ENCODE measurements at regions not wholly inside any gene's neighbourhood (a gene's known extent, or its start where the extent isn't known, plus 50 kb on each side); places are given as distances from the start of the nearest gene placed in this dataset.

DNA sequence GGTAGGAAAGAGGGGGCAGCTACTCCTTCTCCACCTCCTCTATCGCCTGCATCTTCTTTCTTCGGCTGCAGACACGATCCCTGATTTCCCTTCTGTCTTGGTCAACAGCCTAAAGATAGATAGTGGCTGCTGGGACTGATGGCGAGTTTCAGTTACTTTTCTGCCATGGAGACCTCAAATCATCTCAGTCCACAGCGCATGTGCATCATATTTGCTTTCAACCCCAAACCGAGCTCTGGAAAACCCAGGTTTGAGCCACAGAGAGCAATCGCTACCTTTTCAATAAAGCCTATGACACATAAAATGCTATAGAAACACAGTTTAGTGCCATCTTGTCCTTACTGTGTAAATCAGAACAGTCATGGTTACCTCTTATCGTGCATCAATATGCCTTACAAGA, 142.9 kb upstream of the IRF2BP2 start:
- DNase-seq, result no peak

DNA sequence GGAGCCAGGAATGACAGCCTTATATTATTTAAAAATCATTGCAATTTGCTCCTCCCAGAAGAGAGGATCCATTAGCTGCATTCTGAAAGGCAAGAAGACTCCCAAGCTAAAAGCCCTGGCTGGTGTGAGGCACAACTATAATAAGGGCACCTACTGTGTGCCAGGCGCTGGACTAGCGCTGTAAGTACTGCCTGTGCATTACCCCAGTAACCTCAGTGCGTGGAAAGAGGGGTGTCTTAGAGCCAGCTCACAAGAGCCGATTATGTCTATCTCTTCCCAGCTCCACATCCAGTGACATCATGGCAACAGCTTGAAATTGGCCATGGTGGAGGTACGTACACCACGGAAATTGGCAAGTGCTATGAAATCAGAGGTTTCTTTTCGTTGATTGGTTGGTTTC, 141.7 kb upstream of the IRF2BP2 start:
- DNase-seq, result no peak

DNA sequence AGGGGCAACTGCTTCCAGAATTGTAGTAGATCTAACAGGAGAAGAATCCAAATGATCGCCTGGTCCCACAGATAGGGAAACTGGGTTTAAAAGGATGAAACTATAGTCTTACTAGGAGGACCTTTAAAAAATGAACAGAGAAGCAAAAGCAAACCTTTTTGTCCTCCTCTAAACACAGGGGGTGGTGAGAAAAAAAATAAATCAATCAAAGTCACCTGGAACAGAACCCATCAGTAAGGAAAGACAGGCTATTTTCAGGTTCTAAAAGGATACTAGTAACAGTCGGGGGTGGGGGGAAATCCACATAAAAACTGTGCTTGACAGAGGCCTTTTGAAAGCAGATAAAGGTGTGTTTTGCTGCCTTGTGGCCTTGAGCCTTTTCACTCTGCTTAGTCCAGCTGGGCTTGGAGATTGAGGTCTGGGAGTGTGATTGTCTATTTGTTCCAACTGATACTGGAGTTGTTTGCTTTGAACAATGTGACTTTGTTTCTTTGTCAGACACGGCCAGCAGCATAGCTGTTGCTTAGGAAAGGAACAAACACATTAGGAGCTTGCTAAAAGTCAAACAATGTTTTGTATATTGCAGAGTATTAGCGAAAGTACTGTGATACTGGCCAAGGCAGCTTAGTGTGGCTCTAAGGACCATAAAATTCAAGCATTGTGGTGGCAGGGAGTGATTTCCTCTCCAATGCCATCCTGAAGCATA, 141.1 kb upstream of the IRF2BP2 start:
- no peak for DNase-seq

DNA sequence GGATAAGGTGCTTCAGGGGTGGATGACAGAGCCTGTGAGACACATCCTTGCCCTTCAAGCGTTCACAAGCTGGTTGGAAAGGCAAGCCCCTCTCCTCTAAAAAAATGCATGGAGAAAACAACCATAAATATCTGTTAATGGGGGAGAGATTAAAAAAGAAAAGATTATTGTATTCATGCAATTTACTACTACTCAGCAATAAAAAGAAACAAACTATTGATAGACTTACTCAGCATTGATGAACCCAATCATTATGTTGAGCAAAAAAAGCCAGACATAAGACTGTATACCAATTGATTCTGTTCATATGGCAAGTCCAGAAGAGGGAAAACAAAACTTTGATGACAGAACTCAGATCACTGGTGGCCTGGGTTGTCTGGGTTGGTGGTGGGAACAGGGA, 138.7 kb upstream of the IRF2BP2 start:
- DNase-seq, result no peak

DNA sequence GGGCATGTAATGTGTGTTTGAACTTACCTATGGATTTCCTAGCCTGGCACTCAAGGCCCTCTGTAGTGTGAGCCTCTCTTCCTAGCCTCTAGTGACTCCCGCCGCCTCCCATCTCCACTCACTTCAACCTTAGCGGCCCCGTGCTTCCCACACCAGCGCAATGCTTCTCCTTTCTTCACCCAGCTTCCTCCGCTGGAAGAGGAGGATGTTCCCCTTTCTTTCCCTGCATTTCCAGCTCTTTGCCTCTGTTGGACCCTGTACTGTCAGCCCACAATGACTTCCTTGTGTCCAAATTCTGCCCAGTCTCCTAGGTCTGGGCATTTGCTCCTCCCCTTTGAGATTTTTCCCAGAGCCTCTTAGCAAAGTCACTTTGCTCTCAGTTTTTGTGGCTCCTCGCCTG, 138.1 kb upstream of the IRF2BP2 start:
- no peak for DNase-seq

DNA sequence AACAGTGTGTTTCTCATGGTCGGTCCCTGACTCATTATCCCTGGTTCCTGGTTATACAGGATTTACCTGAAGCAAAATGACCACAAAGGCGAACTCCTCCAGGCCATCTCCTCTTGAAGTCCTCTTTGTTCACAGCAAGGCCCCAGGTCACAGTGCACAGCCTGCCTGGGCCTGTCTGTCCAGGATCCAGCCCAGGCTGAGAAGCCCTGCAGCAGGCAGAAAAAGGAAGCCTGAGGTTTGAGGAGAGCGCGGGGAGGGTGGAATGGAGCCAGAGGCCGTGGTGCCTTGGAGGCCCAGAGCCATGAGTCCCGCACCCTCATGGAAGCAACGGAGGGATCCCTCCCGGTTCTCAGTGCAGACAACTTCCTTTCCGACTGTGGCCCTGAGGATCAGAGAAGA, 136.8 kb upstream of the IRF2BP2 start:
- DNase-seq, result no peak

DNA sequence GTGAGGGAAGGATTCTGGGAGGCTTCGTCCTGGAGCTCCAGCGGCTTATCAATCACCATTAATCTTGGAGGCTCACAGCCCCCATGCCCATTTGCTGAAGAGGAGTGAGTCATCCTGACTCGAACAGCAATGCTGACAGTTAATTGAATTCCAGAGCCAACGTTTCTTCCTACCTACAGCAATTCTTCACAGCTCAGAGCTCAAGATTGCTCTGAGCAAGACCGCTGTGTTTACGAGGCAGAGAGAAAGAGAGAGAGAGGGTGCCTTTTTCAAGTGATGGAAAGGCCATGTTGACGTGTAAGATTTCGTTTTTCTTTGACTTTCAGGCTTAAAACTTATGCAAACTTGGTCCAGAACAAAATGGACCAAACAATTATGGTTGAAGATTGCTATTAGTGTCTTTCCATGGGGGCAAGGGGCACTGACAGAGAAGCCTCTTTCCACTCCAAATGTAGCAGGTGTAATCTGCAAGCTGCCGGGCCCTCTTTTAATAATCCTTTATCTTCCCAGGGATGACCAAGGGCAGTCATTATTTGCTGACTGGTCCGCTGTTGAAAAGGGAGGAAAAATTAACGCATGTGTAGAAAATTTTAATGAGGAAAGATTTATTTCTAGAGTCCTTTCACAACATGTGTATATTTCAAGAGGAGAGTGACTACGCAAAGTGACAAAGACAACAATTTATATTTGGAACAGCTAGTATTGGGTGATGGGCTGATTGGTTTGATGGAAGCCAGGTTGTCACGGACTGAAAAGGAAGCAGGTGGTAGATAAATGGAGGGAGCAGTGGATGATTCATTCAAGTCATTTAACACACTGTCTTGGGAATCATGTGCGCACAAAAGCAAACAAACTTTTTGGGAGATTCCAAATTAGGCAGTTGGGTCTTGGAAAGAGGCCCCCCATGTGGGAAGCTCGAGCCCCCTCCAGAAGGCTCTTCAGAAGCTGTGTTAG, 136.1 kb upstream of the IRF2BP2 start:
- DNase-seq, result peak; percentile 35

DNA sequence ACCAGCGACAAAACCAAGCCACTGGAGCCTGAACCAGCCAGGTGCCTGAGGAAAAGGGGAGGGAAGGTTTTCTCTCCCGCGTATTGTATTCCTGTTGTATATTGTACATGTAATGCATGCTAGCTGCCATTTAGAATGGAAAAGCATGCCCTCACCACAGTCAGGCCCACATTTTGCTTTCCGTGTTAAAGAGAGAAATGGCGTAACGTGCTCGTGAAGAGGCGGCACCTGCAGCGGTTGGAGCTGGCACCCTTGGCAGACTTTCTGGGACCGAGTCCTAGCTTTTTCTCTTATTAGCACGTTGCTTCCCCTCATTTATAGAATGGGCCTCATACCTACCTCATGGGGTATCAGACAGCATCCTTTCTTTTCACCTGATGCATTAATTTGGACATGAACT, 135.3 kb upstream of the IRF2BP2 start:
- no peak for DNase-seq

DNA sequence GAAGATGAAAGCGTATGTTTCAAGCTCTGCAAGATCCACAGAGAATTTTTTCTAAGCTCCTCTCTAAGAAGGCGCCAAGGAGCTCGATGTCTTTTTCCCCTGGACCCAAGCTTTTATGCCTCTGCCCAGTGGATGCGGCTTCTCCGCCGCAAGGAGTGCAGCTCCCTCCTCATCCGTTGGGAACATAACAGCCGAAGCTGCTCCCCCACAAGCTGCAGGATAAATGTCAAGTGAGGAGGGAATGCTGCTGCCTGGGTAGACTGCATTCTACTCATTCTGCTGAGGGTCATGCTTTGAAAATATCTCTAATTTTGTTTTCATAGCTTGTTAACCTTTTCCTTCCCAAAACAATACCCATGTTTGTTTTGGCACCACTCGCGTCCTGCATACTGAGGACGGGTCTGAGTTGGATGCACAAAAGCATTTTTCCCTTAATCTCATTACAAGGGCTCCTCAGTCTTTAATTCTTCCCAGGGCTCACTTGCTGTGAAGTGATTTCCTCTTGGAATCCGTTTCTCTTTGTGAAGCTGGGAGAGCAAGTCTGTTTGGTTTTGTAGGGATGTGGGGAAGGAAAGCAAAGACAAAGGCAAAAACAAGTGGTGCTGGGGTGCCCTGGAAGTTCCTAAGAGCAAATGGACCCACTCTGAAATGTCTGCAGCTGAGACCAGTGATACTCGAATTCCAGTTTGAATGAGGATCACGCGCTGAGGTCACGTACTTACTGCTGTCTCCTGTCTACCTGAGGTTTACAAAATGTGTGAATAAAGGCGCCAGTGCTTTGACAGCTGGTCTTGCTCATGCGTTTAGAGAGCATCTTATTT, 134.0 kb upstream of the IRF2BP2 start:
- DNase-seq, result peak; percentile 68

DNA sequence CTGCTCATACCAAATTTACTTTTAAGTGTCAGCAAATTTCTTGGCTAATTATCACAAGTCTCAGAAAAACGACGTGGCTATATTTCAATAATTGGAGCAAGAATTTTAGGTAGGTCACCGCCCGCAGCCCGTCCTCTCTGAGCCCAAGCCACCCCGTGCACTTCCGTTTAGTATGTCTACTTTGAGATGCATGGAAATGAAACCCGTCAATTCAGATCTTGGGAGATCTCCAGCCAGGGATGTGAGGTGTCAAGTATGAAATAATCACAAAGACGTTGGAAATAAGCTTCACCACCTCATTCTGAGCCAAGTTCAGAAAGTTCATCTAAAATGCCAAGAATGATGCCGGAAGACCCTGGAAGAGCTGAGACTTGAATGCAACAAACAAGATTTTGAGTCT, 132.6 kb upstream of the IRF2BP2 start:
- no peak for DNase-seq

DNA sequence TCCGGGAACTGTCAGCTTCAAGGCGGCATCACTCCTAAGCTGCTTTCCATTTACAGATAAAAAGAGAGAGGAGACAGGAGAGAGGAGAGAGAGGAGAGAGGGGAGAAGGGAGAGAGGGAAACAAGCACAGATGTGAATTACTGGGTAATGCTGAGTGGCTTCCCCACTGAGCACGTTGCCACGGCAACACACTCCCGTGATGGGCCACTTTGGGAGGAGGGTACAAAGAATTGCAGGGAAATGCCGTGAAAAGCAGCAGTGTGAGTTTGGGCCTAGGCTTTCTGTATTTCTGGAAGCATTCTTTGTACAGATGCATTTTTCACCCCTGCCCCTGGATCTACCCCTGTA, 128.0 kb upstream of the IRF2BP2 start:
- DNase-seq, result no peak

DNA sequence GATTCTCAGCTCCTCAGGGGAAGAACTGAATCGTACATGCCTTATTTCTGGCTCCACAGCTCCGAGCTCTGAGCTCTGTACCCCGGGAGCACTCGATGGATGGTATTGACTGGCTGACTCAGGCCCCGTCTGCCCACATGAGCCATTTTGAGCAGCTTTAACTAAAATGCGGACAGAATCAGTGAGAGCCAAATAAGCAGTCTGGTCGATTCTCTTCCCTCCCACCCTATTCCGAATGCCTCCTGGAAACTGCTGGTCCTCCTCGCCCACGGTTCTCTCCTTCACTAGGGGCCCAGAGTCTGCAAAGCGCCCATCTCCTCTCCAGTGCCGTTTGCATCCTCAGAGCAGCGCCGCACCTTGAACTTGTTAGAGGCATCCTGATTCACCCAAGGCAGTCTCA, 125.9 kb upstream of the IRF2BP2 start:
- DNase-seq, result no peak

DNA sequence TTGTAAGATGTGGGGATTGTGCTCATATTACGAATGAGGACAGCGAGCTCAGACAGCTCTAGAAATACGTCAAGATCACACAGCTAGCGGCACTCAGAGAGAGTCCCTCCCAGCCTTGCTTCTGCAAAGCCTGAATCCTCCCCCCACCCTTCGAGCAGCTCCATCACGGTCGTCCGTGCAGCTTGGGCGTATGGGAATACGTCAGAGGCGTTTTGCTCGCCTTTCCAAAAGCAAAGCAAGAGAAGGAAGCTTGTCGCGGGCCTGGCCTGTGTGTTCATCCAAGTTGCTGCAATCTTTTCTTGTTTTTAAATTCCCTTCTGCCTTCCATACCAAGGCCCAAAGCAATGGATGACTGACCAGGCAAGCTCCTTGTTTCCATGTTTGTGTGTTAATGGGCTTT, 125.5 kb upstream of the IRF2BP2 start:
- DNase-seq, result no peak

DNA sequence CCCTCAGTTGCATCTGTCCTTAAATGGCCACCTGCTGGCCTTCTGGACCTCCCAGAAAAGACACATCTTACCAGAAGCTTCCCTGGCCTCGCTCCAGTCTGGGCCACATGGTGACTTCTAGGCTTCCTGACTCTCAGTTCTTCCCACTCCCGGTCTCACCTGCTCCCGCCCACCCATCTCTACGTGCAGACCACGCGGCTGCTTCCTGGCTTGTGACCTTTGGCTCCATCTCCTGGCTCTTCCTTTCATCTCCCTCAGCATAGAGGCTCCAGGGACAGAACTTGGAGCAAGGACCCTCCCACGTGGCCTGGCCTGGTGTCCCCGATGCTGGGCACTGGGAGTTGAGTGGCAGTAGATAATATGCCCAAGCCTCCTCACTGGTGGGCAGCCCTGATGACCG, 124.9 kb upstream of the IRF2BP2 start:
- no peak for DNase-seq

DNA sequence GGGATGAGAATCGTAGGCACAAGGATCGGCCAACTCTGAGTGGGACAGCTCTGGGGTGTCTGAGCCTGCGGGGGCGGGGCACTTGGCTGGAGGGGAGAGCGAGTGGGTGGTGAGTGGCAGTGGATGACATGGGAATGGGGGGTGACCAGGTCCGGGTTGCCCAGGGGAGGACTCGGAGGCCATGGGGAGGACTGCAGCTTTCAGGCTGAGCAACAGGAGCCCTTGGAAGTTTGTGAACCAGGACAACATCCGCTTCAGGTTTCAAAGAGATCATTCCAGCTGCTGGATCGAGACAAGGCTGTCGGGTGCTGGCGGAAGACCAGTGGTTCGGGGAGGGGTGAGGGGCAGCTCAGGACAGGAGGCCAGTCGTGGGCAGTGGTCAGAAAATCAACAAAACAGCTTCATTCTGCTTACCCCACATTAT, 124.4 kb upstream of the IRF2BP2 start:
- DNase-seq, result no peak

DNA sequence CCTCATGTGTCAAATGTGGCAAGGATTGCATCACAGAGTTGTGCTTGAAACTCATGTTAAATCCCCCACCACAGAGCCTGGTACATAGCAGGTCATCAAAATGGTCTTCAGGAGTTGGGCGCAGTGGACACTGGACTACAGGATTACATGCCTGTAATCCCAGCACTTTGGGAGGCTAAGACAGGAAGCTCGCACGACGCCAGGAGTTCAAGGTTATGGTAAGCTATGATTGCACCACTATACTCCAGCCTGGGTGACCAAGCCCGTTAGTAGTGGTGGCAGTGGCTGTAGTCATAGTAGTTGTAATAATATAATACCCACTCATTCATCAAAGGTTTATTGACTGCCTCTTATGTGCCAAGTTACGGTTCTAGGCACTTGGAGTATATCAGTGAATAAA, 123.4 kb upstream of the IRF2BP2 start:
- DNase-seq, result no peak

DNA sequence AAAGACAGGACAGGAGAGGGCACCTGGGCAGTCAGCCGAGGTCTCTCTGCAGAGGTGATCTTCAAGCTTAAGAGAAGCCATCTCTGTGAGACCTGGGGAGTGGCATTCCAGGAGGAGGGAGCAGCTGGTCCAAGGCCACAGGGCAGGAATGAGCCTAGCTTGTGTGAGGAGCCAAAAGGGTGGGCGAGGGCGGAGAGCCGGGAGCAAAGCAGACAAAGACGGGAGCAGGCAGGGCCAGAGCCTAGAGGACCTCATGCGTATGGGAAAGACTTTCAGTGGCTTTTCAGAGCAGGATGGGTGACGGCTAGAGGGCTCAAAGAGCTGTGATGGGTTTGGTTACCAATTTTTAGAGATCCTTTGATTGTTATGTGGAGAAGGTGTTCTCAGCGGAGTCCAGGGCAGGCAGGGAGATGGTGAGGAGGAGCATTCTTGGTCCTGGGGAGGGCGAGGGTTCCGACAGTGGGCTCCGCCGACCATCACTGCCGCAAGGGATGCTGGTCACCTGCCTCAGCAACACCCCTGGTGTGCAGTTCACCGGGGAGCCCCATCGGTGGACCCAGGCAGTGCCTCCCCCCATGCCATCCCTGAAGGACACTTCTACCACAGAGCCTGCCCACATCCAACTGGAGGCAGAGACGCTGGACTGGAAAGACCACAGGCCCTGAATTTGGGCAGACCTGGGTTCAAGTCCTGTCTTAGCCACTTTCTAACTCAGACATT, 122.9 kb upstream of the IRF2BP2 start:
- DNase-seq, result no peak

DNA sequence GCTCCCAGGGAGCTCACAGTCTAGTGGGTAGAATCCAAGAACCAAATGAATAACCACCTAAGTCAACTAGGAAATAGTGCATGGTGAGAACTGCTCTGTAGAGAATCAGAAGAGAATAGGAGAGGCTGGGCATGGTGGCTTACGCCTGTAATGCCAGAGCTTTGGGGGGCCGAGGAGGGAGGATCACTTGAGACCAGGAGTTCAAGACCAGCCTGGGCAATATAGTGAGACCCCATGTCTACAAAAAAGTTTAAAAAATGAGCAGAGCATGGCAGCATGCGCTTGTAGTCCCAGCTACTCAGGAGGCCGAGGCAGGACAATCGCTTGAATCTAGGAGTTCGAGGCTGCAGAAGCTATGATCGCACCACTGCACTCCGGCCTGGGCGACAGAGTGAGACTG, 122.3 kb upstream of the IRF2BP2 start:
- no peak for DNase-seq

DNA sequence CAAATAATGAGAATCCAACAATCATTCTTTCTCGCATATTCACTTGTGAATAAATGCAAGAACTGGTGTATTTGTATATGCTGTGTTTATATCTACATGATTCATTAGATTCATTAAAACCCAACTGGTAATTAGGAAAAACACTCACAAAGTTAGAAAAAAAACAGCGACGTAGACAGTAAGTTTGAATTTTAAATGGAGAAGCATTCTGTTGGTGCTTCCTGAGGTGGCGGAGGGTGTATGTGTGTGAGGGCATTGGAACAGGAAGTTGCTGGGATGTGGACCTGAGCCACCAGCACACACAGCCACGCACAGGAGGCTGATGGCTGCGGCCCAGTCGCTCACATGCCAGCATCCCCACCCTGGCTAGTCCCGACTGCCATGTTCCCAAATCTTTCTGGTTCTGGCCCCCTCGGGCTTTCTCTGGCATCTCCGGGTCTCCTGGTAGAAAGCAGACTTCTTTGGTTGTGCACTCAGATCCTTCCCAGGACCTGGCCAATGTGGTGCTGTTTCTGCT, 121.6 kb upstream of the IRF2BP2 start:
- no peak for DNase-seq

DNA sequence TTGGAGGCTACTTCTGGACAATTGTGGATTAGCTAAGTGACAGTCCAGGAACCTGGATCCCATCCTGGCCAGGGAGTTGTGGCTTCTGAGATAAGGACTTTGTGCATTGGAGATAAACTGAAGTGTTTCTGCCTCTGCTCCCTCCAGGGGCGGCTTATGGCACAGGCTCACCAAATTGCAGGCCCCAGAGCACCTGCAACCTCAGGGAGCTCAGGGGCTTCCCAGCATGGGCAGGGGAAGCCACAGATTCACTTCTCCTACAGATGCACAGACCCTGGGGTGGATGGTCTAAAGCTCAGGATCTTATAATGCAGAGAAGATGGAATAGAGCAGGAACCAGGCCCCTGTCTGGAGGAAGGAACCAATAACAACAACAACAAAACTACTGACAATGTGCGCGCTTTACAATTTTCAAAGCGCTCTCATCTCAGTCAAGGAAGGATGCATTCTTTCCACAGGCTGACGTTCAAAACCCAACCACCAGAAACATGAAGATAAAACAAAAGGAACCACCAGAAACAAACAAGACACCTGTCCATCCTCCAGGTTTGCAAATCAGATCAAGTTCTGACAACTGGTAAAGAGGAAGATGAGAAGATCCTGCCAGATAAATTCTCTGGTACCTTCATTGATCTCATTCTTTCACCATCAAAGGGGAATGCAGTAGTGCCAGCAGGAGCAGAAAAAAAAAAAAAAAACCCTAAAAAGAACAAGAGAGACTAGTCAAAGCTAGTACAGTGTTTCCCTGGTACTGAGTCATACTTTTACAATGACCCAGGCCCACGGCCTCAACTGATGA, 121.0 kb upstream of the IRF2BP2 start:
- DNase-seq, result no peak

DNA sequence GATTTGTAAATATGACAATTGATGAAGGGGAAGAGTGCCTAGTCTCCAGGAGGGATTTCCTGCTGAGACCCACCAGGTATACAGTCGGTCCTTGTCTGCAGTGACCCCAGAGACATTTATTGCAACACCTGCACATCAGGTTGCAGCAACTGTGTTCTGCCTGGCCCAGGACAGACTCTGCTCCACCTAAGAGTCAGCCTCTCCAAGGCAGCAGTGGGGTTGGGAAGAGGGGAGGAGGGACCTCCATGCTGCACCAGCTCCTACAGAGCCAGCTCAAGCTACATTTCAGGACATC, 120.4 kb upstream of the IRF2BP2 start:
- DNase-seq, result no peak

Measured in tongue (tissue), 1 donor.